H1 (cell line): ENCODE measurements at regions not wholly inside any gene's neighbourhood (a gene's known extent, or its start where the extent isn't known, plus 50 kb on each side); places are given as distances from the start of the nearest gene placed in this dataset.

Experiments used
- BCL11A ChIP-seq, 2 experiments: IDR thresholded peaks; one replicate each; pipeline ENCODE4 v1.6.1; 2011; ENCODE audit warnings: low read depth in 2 of 2, low read length in 2 of 2, mild to moderate bottlenecking in 2 of 2
- CHD7 ChIP-seq: fragments of 300-600 bp; sonication (generic); IDR thresholded peaks from 2 replicates; pipeline ENCODE4 v1.7.1; 2012; ENCODE audit warnings: low read length, moderate library complexity, mild to moderate bottlenecking, inconsistent platforms; ENCODE audit not compliant: insufficient replicate concordance
- CTBP2 ChIP-seq: IDR thresholded peaks from 2 replicates; pipeline ENCODE4 v1.7.0; 2011; ENCODE audit warnings: borderline replicate concordance, mild to moderate bottlenecking, moderate library complexity, mixed read lengths, low read length; ENCODE audit not compliant: insufficient read depth, insufficient read length
- EGR1 ChIP-seq: IDR thresholded peaks from 2 replicates; pipeline ENCODE4 v1.6.1; 2011; ENCODE audit warnings: low read depth, low read length, borderline replicate concordance
- HDAC2 ChIP-seq, 2 experiments: fragments of 300-600 bp in 1 of 2; sonication (generic) in 1 of 2; IDR thresholded peaks; 2 replicates each; pipeline ENCODE4 v1.6.1; 2011 to 2012; ENCODE audit warnings: low read depth in 2 of 2, low read length in 2 of 2, mild to moderate bottlenecking in 2 of 2, moderate library complexity in 2 of 2, borderline replicate concordance in 1 of 2, inconsistent platforms in 1 of 2
- JUND ChIP-seq: IDR thresholded peaks from 2 replicates; pipeline ENCODE4 v1.6.1; 2011; ENCODE audit warnings: mild to moderate bottlenecking, improper control_type of control experiment, low read length
- POLR2A ChIP-seq, 2 experiments: IDR thresholded peaks; 1 replicate in 1 of 2; 2 replicates in 1 of 2; pipeline ENCODE4 v1.6.1; 2011; ENCODE audit warnings: low read depth in 2 of 2, low read length in 2 of 2, mild to moderate bottlenecking in 2 of 2; ENCODE audit errors: control extremely low read depth in 1 of 2
- POLR2AphosphoS5 ChIP-seq: IDR thresholded peaks from 2 replicates; pipeline ENCODE4 v1.6.1; 2011; ENCODE audit warnings: low read depth, low read length
- POU5F1 ChIP-seq: IDR thresholded peaks from 2 replicates; pipeline ENCODE4 v1.6.1; 2011; ENCODE audit warnings: low read depth, mild to moderate bottlenecking, low read length, moderate library complexity
- RXRA ChIP-seq: IDR thresholded peaks from 2 replicates; pipeline ENCODE4 v1.6.1; 2011; ENCODE audit warnings: low read depth, mild to moderate bottlenecking, low read length, moderate library complexity; ENCODE audit not compliant: insufficient read depth
- SIRT6 ChIP-seq: IDR thresholded peaks from one replicate; pipeline ENCODE4 v1.7.1; 2012; ENCODE audit warnings: low read length, inconsistent platforms

DNA sequence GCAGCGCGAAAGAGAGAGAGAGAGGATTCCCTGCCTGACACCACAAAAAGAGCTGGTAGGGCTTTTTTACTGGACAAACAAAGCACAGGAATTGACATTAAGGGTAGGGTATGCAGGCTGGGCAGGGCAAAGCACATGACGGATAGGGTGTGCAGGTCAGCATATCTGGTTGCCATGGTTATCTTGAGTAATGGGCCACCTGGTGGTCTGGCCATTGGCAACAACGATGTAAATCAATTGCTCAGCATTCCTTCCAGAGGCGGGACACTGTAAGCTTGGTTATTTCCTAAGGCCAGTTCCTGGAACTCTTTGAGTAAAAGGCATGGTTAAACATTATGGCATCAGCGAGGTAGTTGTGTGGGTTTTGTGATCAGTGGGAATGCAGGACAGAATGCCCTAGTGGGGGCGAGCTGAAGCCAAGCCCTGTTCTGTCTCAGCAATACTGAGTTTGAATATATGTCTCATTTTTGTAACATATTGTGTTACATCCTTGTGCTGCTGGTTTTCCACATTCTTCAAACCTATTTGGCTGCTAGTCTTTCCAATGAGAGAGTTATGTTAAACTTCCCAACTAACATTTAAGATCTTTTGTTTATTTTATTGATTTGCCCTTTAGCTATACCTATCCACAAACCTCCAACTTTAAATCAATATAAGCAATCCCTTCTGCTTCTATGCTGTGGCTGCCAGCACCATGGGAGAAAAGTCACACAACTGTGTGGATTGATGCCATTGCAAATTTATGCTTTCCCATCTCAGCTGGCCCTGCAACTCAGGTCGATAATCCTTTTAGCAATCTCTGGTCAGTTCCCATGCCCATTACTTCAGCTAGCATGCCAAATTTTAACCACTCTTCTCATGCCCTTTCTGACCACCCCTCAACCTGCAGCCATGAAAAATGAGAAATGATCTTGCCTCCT lies 396.7 kb upstream of the PDE3A start (continued):
- TF ChIP-seq HDAC2 (IDR thresholded peaks at IDR 0.05; ENCODE audit: borderline replicate concordance in 1 of 2, low read depth in 2 of 2, low read length in 2 of 2), result no peak
- TF ChIP-seq SIRT6, result no peak
- no peak for TF ChIP-seq JUND
- TF ChIP-seq CTBP2, result no peak
- TF ChIP-seq BCL11A (IDR thresholded peaks at IDR 0.05; ENCODE audit: low read depth in 2 of 2, low read length in 2 of 2), result no peak
- no peak for TF ChIP-seq RXRA
- no peak for TF ChIP-seq POLR2AphosphoS5
- no peak for TF ChIP-seq POLR2A (IDR thresholded peaks at IDR 0.05; ENCODE audit: control extremely low read depth in 1 of 2, low read depth in 2 of 2, low read length in 2 of 2)
- no peak for TF ChIP-seq CHD7
- no peak for TF ChIP-seq EGR1
- TF ChIP-seq POU5F1, result no peak
